A673 (cell line): ENCODE measurements at regions not wholly inside any gene's neighbourhood (a gene's known extent, or its start where the extent isn't known, plus 50 kb on each side); places are given as distances from the start of the nearest gene placed in this dataset.

Source experiments
- BruUV-seq: library from RNA; stranded (reverse); fragments of 400-500 nt; replicated peaks from 2 replicates; lab custom pipeline; 2021; lab: Mats Ljungman, UMichigan
- CTCF ChIA-PET: fragments of 300-600 bp; sonication (Branson Sonifier 250); formaldehyde crosslinking; loops from one replicate; lab custom pipeline; 2022; ENCODE audit warnings: antibody characterized with exemption; lab: Charles Lee
- POLR2A ChIA-PET: fragments of 300-600 bp; sonication (Branson Sonifier 250); formaldehyde crosslinking; loops from one replicate; lab custom pipeline; 2022; ENCODE audit warnings: antibody characterized with exemption; ENCODE audit not compliant: low non-redundant PET; lab: Charles Lee
- DNase-seq: peaks from one replicate; pipeline ENCODE4 v3.0.0-alpha.2; 2015; ENCODE audit warnings: low spot score
- H3K27ac ChIP-seq: fragments of 200-600 bp; sonication (generic); 2 replicates; pipeline ENCODE4 v1.5.1; 2016; ENCODE audit warnings: mixed run types, low read depth, mild to moderate bottlenecking, mixed read lengths, antibody characterized with exemption, low read length; ENCODE audit not compliant: poor library complexity, severe bottlenecking
- H3K27me3 ChIP-seq: fragments of 200-600 bp; sonication (generic); replicated peaks from 2 replicates; pipeline ENCODE4 v1.6.1; 2017; ENCODE audit warnings: mixed run types, low read depth, mild to moderate bottlenecking, mixed read lengths, antibody characterized with exemption, low read length; ENCODE audit not compliant: insufficient read depth, poor library complexity
- H3K36me3 ChIP-seq: fragments of 200-600 bp; sonication (generic); 2 replicates; pipeline ENCODE4 v1.6.1; 2016; ENCODE audit warnings: mixed run types, mild to moderate bottlenecking, mixed read lengths, antibody characterized with exemption, low read length; ENCODE audit not compliant: insufficient read depth, poor library complexity, severe bottlenecking
- H3K4me1 ChIP-seq: fragments of 200-600 bp; sonication (generic); 2 replicates; pipeline ENCODE4 v1.6.1; 2017; ENCODE audit warnings: mixed run types, mild to moderate bottlenecking, mixed read lengths, antibody characterized with exemption, low read length; ENCODE audit not compliant: insufficient read depth, poor library complexity, severe bottlenecking
- H3K4me3 ChIP-seq: fragments of 200-600 bp; sonication (generic); 2 replicates; pipeline ENCODE4 v1.5.1; 2016; ENCODE audit warnings: low read depth, mixed run types, mild to moderate bottlenecking, mixed read lengths, low read length; ENCODE audit not compliant: poor library complexity, severe bottlenecking
- H3K9me3 ChIP-seq: fragments of 200-600 bp; sonication (generic); 2 replicates; pipeline ENCODE4 v1.6.1; 2016; ENCODE audit warnings: mixed run types, low read depth, mild to moderate bottlenecking, mixed read lengths, antibody characterized with exemption, low read length; ENCODE audit not compliant: poor library complexity, severe bottlenecking
- EZH2 ChIP-seq: fragments of 200-600 bp; sonication (generic); IDR thresholded peaks from 2 replicates; pipeline ENCODE4 v1.6.1; 2017; ENCODE audit warnings: borderline replicate concordance, low read depth, mild to moderate bottlenecking, mixed read lengths, antibody characterized with exemption, low read length; ENCODE audit not compliant: poor library complexity, severe bottlenecking
- intact Hi-C: fragments of 100-400 bp; cut with micrococcal nuclease; formaldehyde crosslinking; loops from one replicate; pipeline ENCODE4 v1.10.0; 2022; ENCODE audit not compliant: unreplicated experiment
- TF ChIP-seq, protein P1 (sequence below): fragments of 300-800, 200-600 bp; sonication (generic); conservative IDR thresholded peaks from 2 replicates; pipeline ENCODE4 v1.5.1; 2017; ENCODE audit warnings: low read depth, mild to moderate bottlenecking, antibody characterized with exemption, low read length, moderate library complexity, mixed read lengths

DNA sequence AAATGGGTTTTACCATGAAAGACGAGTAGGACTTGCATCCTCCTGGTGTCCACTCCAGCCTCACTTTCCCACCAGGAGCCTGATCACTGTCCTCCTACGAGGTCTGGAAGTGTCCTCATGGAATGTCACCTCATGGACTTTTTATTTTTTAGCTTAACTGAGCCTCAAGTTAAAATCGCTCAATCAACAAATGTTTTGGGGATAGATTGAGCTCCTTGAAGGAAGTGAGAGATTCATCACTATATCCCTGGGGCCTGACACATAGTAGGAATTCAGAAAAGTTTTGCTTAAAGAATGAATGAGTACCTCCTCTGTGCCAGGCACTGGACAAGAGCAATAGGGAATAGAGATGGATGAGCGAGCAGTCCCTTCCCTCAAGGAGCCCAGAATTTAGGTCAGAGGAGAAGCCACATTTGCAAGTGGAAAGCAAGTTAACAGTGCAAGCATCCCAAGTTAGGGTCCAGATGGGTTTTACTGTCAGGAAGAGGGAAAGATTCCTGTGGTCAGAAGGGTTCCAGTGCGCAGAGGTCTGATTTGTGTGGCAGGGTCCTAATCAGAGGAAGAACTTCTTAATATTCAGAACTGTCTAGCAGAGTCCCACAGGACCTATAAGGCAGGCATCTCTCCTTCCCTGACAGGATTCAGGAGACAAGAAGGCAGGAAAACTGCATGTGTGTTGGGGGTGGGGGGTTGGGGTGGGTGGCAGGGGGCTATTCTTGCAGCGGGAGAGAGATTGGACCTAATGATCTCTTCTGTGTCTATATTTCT lies 67.0 kb downstream of the MYCN start:
- ChIA-PET POLR2A (interaction anchor here (0.6 kb wide), 1 partner anchor 12 kb away, joined by 3 read pairs; no protein-coding TSS in a partner anchor), CTCF (no interaction called here)
- no peaks in the 10 kb centered on the region for H3K4me1 ChIP-seq
- DNase-seq = no peak
- H3K27ac ChIP-seq = no peak overlapping the region
- TF ChIP-seq, protein P1, sequence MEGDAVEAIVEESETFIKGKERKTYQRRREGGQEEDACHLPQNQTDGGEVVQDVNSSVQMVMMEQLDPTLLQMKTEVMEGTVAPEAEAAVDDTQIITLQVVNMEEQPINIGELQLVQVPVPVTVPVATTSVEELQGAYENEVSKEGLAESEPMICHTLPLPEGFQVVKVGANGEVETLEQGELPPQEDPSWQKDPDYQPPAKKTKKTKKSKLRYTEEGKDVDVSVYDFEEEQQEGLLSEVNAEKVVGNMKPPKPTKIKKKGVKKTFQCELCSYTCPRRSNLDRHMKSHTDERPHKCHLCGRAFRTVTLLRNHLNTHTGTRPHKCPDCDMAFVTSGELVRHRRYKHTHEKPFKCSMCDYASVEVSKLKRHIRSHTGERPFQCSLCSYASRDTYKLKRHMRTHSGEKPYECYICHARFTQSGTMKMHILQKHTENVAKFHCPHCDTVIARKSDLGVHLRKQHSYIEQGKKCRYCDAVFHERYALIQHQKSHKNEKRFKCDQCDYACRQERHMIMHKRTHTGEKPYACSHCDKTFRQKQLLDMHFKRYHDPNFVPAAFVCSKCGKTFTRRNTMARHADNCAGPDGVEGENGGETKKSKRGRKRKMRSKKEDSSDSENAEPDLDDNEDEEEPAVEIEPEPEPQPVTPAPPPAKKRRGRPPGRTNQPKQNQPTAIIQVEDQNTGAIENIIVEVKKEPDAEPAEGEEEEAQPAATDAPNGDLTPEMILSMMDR = no peak
- TF ChIP-seq EZH2 = no peak
- no peaks in the 10 kb centered on the region for H3K9me3 ChIP-seq
- no TSS peak for BruUV-seq
- H3K27me3 ChIP-seq = no peaks in the 10 kb centered on the region
- H3K4me3 ChIP-seq = no peak overlapping the region
- H3K36me3 ChIP-seq = no peaks in the 10 kb centered on the region
- intact Hi-C loops = no loop called here

DNA sequence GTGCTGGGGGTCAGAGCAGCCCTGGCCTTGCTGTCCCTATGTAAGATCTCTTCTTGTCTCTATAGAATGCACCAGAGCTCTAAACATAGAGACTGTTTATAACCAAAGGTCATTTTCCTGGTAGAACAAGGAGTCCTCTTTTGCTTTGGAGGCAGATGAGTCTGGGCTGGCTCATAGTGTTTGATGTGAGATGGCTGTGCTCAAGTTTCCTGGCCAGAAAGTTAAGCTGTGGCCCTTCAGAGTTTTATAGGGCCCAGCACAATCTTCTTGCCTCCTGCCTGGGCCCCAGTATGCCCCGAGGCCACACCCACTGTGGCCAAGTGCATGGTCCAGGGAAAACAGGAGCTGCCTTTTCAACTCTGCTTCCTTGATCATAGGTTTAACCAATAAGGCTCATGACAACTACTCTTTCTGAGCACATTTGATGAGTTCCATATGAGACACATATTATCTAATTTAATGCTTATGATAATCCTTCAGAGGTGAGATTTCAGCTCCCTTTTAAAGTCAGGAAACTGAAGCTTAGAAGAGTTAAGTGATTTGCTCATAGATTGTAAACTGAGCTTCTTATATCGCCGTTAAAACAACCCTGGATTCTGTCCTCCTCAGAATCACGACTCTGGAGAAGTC lies 66.3 kb downstream of the MYCN start:
- intact Hi-C loops = no loop called here
- Histone ChIP-seq H3K36me3 (no peaks in the 10 kb centered on the region), H3K9me3 (no peaks in the 10 kb centered on the region), H3K27ac (no peak overlapping the region), H3K27me3 (no peaks in the 10 kb centered on the region), H3K4me1 (no peaks in the 10 kb centered on the region), H3K4me3 (no peak overlapping the region)
- DNase-seq = no peak
- CTCF ChIA-PET = no interaction called here
- POLR2A ChIA-PET = interaction anchor here (0.6 kb wide), 1 partner anchor 13 kb away, joined by 3 read pairs; no protein-coding TSS in a partner anchor
- no TSS peak for BruUV-seq
- TF ChIP-seq EZH2 = no peak
- TF ChIP-seq, protein P1 = no peak

DNA sequence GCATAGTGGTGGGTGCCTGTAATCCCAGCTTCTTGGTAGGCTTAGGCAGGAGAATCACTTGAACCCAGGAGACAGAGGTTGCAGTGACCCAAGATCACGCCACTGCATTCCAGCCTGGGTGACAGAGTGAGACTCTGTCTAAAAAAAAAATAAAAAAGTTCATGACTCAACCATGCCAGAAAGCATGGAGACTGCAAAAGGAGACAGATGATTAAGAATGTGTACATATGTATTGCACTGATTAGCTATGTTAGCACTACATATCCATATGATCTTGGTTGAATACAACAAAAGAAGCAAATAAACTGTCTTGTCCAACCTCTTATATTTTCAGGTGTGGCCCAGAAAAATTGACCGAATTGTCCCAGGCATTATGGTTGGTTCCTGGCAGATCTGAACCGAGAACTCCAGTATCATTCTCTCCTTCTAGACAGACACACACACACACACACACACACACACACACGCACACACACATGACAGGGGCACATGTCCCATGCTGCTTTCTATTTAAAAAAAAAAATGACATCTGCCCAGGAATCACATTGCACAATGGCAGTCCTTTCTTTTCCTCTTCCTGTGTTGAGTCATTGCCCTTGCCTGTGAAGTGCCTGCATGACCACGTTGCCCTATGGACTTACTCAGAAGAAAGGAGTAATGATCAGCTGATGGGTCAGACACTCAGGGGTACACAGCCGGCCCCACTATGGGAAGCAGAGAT lies 65.6 kb downstream of the MYCN start:
- H3K4me1 ChIP-seq = no peaks in the 10 kb centered on the region
- no peaks in the 10 kb centered on the region for H3K9me3 ChIP-seq
- BruUV-seq = no TSS peak
- POLR2A ChIA-PET = no interaction called here
- H3K27ac ChIP-seq = no peak overlapping the region
- DNase-seq = peak; percentile 41
- no peak for TF ChIP-seq EZH2
- TF ChIP-seq, protein P1 = no peak
- intact Hi-C loops = no loop called here
- H3K36me3 ChIP-seq = no peaks in the 10 kb centered on the region
- H3K27me3 ChIP-seq = no peaks in the 10 kb centered on the region
- no peak overlapping the region for H3K4me3 ChIP-seq
- CTCF ChIA-PET = no interaction called here
